T-helper 2 cell treated with Interferon-gamma antibody and Interleukin-4, amounts not matched to agents 100 ng/mL and 5 ng/mL, for 36 hours (primary cell): ENCODE measurements at regions not wholly inside any gene's neighbourhood (a gene's known extent, or its start where the extent isn't known, plus 50 kb on each side); places are given as distances from the start of the nearest gene placed in this dataset.

ENCODE experiments used
- intact Hi-C: fragments of 100-400 bp; cut with micrococcal nuclease; formaldehyde crosslinking; loops from one replicate; pipeline ENCODE4 v1.15.1; 2023

GRCh38 chr1:163737261-163737660 is 415.5 kb downstream of the NUF2 start:
- intact Hi-C loops = no loop called here

- intact Hi-C loops = no loop called here
Measured at GRCh38 chr1:163744301-163744887, 422.6 kb downstream of the NUF2 start.

GRCh38 chr1:163745204-163745603 is 423.4 kb downstream of the NUF2 start:
- intact Hi-C loops = no loop called here

GRCh38 chr1:163747261-163747660 is 425.5 kb downstream of the NUF2 start:
- intact Hi-C loops = no loop called here

- intact Hi-C loops = no loop called here
Measured at GRCh38 chr1:163747855-163748254, 426.1 kb downstream of the NUF2 start.

- intact Hi-C loops = no loop called here
Measured at GRCh38 chr1:163758977-163759670, 437.4 kb downstream of the NUF2 start.

- intact Hi-C loops = no loop called here
Measured at GRCh38 chr1:163761898-163762297, 440.1 kb downstream of the NUF2 start.

GRCh38 chr1:163766257-163766918 is 444.6 kb downstream of the NUF2 start:
- intact Hi-C loops = no loop called here

- intact Hi-C loops = no loop called here
Measured at GRCh38 chr1:163768576-163768975, 446.8 kb downstream of the NUF2 start.

- intact Hi-C loops = no loop called here
Measured at GRCh38 chr1:163770265-163770664, 448.5 kb downstream of the NUF2 start.

GRCh38 chr1:163771637-163772036 is 449.9 kb downstream of the NUF2 start:
- intact Hi-C loops = no loop called here

GRCh38 chr1:163772246-163772645 is 450.5 kb downstream of the NUF2 start:
- intact Hi-C loops = no loop called here

- intact Hi-C loops = no loop called here
Measured at GRCh38 chr1:163773396-163773795, 451.6 kb downstream of the NUF2 start.

GRCh38 chr1:163774401-163774945 is 452.7 kb downstream of the NUF2 start:
- intact Hi-C loops = no loop called here

- intact Hi-C loops = no loop called here
Measured at GRCh38 chr1:163774978-163775620, 453.3 kb downstream of the NUF2 start.

- intact Hi-C loops = no loop called here
Measured at GRCh38 chr1:163777205-163777604, 455.5 kb downstream of the NUF2 start.

- intact Hi-C loops = no loop called here
Measured at GRCh38 chr1:163781146-163781545, 459.4 kb downstream of the NUF2 start.

GRCh38 chr1:163785868-163786405 is 464.2 kb downstream of the NUF2 start:
- intact Hi-C loops = no loop called here

GRCh38 chr1:163789911-163790310 is 468.2 kb downstream of the NUF2 start:
- intact Hi-C loops = no loop called here

GRCh38 chr1:163794551-163794950 is 472.8 kb downstream of the NUF2 start:
- intact Hi-C loops = no loop called here

- intact Hi-C loops = no loop called here
Measured at GRCh38 chr1:163796394-163796821, 474.7 kb downstream of the NUF2 start.

GRCh38 chr1:163797816-163798215 is 476.1 kb downstream of the NUF2 start:
- intact Hi-C loops = no loop called here
